Kasumi-1 (cell line): ENCODE measurements at regions not wholly inside any gene's neighbourhood (a gene's known extent, or its start where the extent isn't known, plus 50 kb on each side); places are given as distances from the start of the nearest gene placed in this dataset.
"Not testable (repeated sequence)": the region's sequence is repeated elsewhere in the genome, so short reads cannot be mapped to it uniquely, and the experiment has no call there.

Source experiments
- DNase-seq, 2 experiments: peaks; one replicate each; lab custom pipeline; 2025; lab: John Stamatoyannopoulos, UW

- no peak for DNase-seq
Observed at GRCh38 chr4:79217025-79217424, 108.8 kb downstream of the NAA11 start.

DNA sequence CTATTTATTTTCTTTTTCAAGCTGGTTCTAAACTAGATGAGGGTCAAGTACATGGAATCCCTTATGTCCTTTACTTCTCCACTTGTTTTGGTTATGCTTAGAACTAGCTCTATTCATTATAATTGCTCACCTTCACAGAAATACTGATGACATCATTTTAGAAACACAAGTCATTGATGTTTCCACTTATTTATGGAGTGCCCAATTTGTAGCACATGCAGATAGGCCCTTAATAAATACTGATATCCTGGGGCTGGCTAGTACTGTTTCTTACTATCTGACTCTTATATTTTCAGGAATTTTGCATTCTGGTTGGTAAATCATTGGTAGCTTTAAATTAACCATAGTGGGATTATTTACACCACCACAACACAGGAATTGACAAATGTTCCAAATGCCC is 112.2 kb downstream of the NAA11 start:
- no peak for DNase-seq

GRCh38 chr4:79213010-79213409 is 112.9 kb downstream of the NAA11 start:
- no peak for DNase-seq

DNA sequence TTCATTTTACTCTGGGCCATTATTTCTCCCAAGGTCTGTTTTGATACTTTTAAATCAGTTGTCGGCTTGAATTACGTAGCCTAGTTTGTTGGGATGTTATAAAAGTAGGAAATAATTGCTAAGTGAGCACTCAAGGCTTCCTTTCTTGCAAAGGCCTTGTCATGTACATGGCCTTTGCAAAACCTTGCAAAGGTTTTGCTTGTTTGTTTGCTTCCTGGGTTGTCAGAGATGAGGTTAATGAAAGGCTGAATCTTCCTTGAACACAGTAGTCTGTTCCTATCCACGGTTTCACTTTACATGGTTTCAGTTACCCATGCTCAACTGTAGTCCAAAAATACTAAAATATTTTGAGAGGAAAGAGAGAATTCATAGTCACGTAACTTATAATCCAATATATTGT is 113.5 kb downstream of the NAA11 start:
- peak; percentile 55 to 62 for DNase-seq

GRCh38 chr4:79211490-79211889 is 114.4 kb downstream of the NAA11 start:
- peak; percentile 73 to 87 for DNase-seq

GRCh38 chr4:79210636-79211049 is 115.2 kb downstream of the NAA11 start:
- DNase-seq = no peak

DNA sequence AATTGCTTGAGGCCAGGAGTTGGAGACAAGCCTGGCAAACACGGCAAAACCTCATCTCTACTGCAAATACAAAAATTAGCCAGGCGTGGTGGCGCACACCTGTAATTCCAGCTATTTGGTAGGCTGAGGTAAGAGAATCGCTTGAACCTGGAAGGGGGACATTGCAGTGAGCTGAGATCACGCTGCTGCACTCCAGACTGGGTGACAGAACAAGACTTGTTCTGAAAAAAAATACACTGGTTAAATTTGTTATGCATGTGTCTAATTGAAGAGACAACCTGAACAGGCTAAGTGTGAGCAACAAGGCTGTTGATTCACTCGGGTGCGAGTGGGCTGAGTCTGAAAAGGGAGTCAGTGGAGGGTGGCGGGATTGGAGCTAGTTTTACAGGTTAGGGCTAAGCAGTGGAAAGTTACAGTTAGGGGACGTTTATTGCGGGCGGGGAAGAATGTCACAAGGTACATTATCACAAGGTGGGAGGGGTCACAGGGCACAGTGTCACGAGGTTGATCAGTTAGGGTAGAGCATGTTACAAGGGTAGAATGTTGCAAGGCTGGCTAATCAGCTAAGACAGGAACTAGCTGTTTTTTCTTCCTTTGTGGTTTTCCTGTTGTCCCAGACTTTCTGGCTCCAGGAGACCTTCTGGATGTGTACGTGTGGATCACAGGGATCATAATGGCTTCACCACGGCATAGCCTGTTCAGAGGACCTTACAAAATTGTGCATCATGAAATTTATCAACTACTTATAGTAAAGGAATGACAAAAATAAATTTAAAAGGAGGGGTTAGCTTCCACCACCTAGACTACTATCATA is 115.8 kb downstream of the NAA11 start:
- peak; percentile 100 for DNase-seq

GRCh38 chr4:79209081-79209480 is 116.8 kb downstream of the NAA11 start:
- DNase-seq = peak; percentile 43 to 54

DNA sequence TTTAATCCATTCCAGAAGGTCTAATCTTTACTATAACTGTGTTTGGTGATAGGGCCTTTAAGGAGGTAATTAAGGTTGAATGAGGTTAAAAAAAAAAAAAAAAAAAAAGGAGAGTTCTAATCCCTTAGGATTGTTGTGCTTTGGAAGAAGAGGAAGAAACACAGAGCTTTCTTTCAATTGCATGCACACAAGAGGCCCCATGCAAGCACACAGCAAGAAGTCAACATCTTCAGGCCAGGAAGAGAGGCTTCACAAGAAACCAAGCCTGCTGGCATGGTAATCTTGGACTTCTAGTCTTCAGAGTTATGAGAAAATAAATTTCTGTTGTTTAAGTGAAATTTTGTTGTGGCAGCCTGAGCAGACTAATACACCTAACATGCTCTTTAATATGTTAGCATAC is 118.6 kb downstream of the NAA11 start:
- DNase-seq = peak; percentile 36 to 62

DNA sequence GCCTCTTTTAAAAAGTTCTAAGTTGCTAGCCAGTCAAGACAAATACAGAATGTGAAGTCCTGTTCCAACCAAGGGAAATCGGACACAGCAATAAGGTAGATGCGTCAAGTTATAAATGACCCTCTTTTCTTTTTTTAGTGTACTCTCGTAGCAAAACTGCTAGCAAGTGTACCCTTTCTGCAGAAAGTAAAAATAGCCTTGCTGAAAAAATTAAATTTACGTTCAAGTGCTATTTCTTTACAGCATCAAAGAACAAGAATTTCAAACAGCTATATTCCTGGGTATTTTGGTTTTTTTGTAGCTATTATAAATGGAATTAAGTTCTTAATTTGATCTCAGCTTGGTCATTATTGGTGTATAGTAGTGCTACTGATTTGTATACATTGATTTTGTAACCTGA is 119.2 kb downstream of the NAA11 start:
- DNase-seq = peak in 1 of 2 experiments; percentile 21

- no peak for DNase-seq
Observed at GRCh38 chr4:79205121-79205520, 120.7 kb downstream of the NAA11 start.

DNA sequence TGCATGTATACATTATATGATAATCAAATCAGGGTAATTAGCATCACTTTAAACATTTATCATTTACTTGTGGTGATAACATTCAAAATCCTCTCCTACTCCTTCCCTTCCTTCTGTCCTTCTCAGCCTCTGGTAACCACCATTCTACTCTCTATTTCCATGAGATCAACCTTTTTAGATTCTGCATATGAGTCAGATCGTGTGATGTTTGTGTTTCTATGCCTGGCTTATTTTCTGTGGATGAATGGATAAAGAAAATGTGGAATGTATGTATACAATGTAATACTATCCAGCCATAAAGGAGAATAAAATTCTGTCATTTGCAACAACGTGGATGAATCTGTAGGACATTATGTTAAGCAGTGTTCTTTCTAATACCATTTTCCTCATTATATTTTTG is 123.9 kb downstream of the NAA11 start:
- no peak for DNase-seq

GRCh38 chr4:79199743-79200142 is 126.1 kb downstream of the NAA11 start:
- no peak for DNase-seq

- peak; percentile 74 to 76 for DNase-seq
Observed at GRCh38 chr4:79198951-79199587, 126.8 kb downstream of the NAA11 start.

DNA sequence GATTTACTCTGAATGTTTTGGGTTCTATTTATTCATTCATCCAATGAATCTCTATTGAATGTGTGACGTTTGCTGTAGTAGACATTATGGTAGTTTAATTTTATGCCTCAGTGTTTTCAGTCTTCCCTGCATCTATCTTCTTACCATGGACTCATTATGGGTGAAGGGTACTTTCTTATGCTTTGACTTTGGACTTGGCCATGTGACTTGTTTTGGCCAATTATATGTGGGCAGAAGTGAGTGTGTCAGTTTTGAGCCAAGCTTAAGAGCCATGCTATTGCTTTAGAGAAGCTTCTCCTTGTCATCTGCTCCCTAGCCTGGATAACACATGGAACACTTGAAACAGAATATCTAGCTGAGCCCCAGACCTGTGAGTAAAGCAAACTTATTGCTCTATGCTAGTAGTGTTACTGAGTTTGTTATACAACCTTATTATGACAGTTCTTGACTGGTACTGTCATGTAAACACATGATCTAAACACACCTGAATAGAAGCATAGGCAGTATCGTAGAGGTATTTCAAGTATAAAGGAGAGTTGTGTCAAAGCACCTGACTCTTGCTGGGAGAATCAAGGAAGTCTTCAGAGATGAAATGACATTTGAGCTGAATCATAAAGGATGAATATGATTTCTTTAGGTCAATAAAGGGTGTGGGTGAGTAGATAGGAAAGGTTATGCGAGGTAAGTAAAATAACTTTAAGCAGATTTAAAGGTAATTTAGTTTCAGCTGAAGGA is 128.4 kb downstream of the NAA11 start:
- peak in 1 of 2 experiments; percentile 28 for DNase-seq

DNA sequence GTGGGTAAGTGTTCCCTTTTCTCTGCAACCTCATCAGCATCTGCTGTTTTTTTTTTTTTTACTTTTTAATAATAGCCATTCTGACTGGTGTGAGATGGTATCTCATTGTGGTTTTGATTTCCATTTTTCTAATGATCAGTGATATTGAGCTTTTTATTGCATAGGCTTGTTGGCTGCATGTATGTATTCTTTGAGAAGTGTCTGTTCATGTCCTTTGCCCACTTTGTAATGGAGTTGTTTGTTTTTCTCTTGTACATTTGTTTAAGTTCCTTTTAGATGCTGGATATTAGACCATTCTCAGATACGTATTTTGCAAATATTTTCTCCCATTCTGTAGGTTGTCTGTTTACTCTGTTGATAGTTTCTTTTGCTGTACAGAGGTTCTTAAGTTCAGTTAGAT is 134.6 kb downstream of the NAA11 start:
- not testable (repeated sequence) for DNase-seq

GRCh38 chr4:79185526-79186045 is 140.3 kb downstream of the NAA11 start:
- no peak for DNase-seq

DNA sequence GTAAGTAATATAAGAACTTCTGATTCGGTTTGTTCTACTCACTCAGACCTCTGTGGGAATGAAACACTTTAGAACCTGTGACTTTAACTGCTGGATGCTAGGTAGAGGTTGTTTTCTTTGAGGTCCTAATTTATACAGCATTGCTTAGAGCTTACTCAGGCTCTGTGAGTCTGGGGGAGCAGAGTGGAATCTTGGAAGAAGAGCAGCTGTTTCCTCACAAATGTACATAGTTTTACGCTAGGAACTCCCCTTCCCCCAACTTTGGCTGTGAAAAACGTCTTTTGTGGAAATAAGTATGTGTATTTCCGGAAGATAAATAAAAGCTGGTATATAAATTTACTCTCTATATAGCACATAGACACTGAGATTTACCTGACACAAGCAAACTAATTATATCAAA is 141.4 kb downstream of the NAA11 start:
- DNase-seq = no peak

- DNase-seq = no peak
Observed at GRCh38 chr4:79182209-79182608, 143.7 kb downstream of the NAA11 start.

DNA sequence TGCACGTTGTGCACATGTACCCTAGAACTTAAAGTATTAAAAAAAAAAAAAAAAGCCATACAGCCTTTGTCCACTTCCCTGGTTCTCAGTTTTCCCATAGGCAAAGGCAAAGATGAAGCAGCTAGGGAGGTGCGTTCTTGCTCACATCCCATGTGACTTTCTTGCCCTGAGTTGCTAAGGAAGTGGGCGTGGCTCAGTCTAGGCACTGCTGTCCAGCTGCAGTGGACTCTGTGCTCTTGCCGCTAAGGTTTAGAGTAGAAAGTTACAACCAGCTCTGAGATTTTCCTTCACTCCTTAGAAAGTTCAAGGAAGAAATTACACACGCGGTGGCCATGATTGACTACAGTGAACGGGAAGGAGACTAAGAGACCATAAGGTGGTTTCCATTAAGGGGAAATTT is 144.7 kb downstream of the NAA11 start:
- DNase-seq = no peak

- DNase-seq = no peak
Observed at GRCh38 chr4:79178760-79179159, 147.1 kb downstream of the NAA11 start.

GRCh38 chr4:79177388-79177787 is 148.5 kb downstream of the NAA11 start:
- no peak for DNase-seq

DNA sequence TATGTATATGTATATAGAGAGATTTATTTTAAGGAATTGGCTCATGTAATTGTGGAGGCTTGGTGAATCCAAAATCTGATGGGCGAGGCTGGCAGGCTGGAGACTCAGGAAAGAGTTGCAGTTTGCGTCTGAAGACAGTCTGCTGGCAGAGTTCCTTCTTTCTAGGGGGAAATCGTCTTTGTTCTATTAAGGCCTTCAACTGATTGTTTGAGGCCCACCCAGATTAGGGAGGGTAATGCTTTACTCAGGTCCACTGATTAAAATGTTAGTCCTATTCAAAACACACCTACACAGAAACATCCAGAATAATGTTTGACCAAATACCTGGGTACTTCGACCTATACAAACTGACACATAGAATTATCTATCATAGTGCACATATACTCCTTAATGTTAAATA is 149.5 kb downstream of the NAA11 start:
- DNase-seq = no peak
